Activated CD4-positive, alpha-beta memory T cell treated with anti-CD3 and anti-CD28 coated beads for 36 hours (primary cell): ENCODE measurements at regions not wholly inside any gene's neighbourhood (a gene's known extent, or its start where the extent isn't known, plus 50 kb on each side); places are given as distances from the start of the nearest gene placed in this dataset.

ENCODE experiments used
- CTCF ChIA-PET: fragments of 350-600 bp; sonication (Branson Sonifier 250); formaldehyde crosslinking; loops from one replicate; lab custom pipeline; 2021; ENCODE audit warnings: antibody characterized with exemption, inconsistent platforms; lab: Charles Lee
- POLR2A ChIA-PET: fragments of 350-600 bp; sonication (Branson Sonifier 250); formaldehyde crosslinking; loops from one replicate; lab custom pipeline; 2021; ENCODE audit warnings: antibody characterized with exemption; lab: Charles Lee
- DNase-seq: peaks from one replicate; pipeline ENCODE4 v3.0.0-alpha.2; 2020
- H3K27ac Mint-ChIP-seq: one replicate; pipeline ENCODE4 v1.8.0; 2021; ENCODE audit warnings: mixed read lengths
- H3K27me3 Mint-ChIP-seq: one replicate; pipeline ENCODE4 v1.8.0; 2021; ENCODE audit warnings: mixed read lengths
- H3K36me3 Mint-ChIP-seq: one replicate; pipeline ENCODE4 v1.8.0; 2021; ENCODE audit warnings: mixed read lengths
- H3K4me1 Mint-ChIP-seq: one replicate; pipeline ENCODE4 v1.8.0; 2021; ENCODE audit warnings: low read depth, mixed read lengths
- H3K4me3 Mint-ChIP-seq: one replicate; pipeline ENCODE4 v1.8.0; 2021; ENCODE audit warnings: mild to moderate bottlenecking, mixed read lengths
- H3K9me3 Mint-ChIP-seq: one replicate; pipeline ENCODE4 v1.8.0; 2021; ENCODE audit warnings: mixed read lengths
- intact Hi-C: fragments of 100-400 bp; cut with micrococcal nuclease; formaldehyde crosslinking; loops from one replicate; pipeline ENCODE4 v1.15.1; 2023

- Mint-ChIP-seq H3K27ac (no peak overlapping the region), H3K36me3 (no peaks in the 10 kb centered on the region), H3K4me3 (no peak overlapping the region), H3K9me3 (no peaks in the 10 kb centered on the region), H3K4me1 (no peaks in the 10 kb centered on the region), H3K27me3 (peaks cover 10% of the 10 kb centered on the region)
- CTCF ChIA-PET, result no interaction called here
- POLR2A ChIA-PET, result no interaction called here
- no peak for DNase-seq
- intact Hi-C loops, result no loop called here
These were observed 237.0 kb upstream of the TSHZ3 start for GRCh38 chr19:31586282-31586681.

- intact Hi-C loops, result no loop called here
- peaks cover 12% of the 10 kb centered on the region for H3K27me3 Mint-ChIP-seq
- no peaks in the 10 kb centered on the region for H3K9me3 Mint-ChIP-seq
- ChIA-PET CTCF (no interaction called here), POLR2A (no interaction called here)
- H3K27ac Mint-ChIP-seq, result no peak overlapping the region
- no peak overlapping the region for H3K4me3 Mint-ChIP-seq
- no peaks in the 10 kb centered on the region for H3K4me1 Mint-ChIP-seq
- DNase-seq, result no peak
- H3K36me3 Mint-ChIP-seq, result no peaks in the 10 kb centered on the region
These were observed 239.9 kb upstream of the TSHZ3 start for GRCh38 chr19:31589109-31589508.

- H3K4me3 Mint-ChIP-seq, result no peak overlapping the region
- CTCF ChIA-PET, result no interaction called here
- H3K36me3 Mint-ChIP-seq, result no peaks in the 10 kb centered on the region
- no peaks in the 10 kb centered on the region for H3K4me1 Mint-ChIP-seq
- intact Hi-C loops, result no loop called here
- no peak overlapping the region for H3K27ac Mint-ChIP-seq
- H3K9me3 Mint-ChIP-seq, result no peaks in the 10 kb centered on the region
- H3K27me3 Mint-ChIP-seq, result peaks cover 13% of the 10 kb centered on the region
- POLR2A ChIA-PET, result no interaction called here
- no peak for DNase-seq
These were observed 242.0 kb upstream of the TSHZ3 start for GRCh38 chr19:31591258-31591657.

GRCh38 chr19:31592456-31592855 lies 243.2 kb upstream of the TSHZ3 start:
- Mint-ChIP-seq H3K36me3 (no peaks in the 10 kb centered on the region), H3K27me3 (peaks cover 13% of the 10 kb centered on the region), H3K4me3 (no peak overlapping the region), H3K9me3 (no peaks in the 10 kb centered on the region), H3K27ac (no peak overlapping the region), H3K4me1 (no peaks in the 10 kb centered on the region)
- CTCF ChIA-PET, result no interaction called here
- intact Hi-C loops, result no loop called here
- no peak for DNase-seq
- POLR2A ChIA-PET, result interaction anchor here (0.6 kb wide), 1 partner anchor 196 kb away, joined by 3 read pairs; no protein-coding TSS in a partner anchor

- H3K4me1 Mint-ChIP-seq, result no peaks in the 10 kb centered on the region
- intact Hi-C loops, result no loop called here
- no peak overlapping the region for H3K27ac Mint-ChIP-seq
- H3K4me3 Mint-ChIP-seq, result no peak overlapping the region
- no peak for DNase-seq
- H3K9me3 Mint-ChIP-seq, result no peaks in the 10 kb centered on the region
- POLR2A ChIA-PET, result no interaction called here
- CTCF ChIA-PET, result no interaction called here
- H3K27me3 Mint-ChIP-seq, result peaks cover 10% of the 10 kb centered on the region
- no peaks in the 10 kb centered on the region for H3K36me3 Mint-ChIP-seq
These were observed 245.5 kb upstream of the TSHZ3 start for GRCh38 chr19:31594701-31595100.

GRCh38 chr19:31595521-31595920 lies 246.3 kb upstream of the TSHZ3 start:
- Mint-ChIP-seq H3K4me1 (no peaks in the 10 kb centered on the region), H3K9me3 (no peaks in the 10 kb centered on the region), H3K27ac (no peak overlapping the region), H3K27me3 (peaks cover 4% of the 10 kb centered on the region), H3K36me3 (no peaks in the 10 kb centered on the region), H3K4me3 (no peak overlapping the region)
- no peak for DNase-seq
- ChIA-PET POLR2A (interaction anchor here (0.6 kb wide), 1 partner anchor 42 kb away, joined by 3 read pairs; no protein-coding TSS in a partner anchor), CTCF (no interaction called here)
- intact Hi-C loops, result no loop called here

GRCh38 chr19:31596751-31597150 lies 247.5 kb upstream of the TSHZ3 start:
- Mint-ChIP-seq H3K27me3 (peaks cover 3% of the 10 kb centered on the region), H3K27ac (no peak overlapping the region), H3K4me1 (no peaks in the 10 kb centered on the region), H3K36me3 (no peaks in the 10 kb centered on the region), H3K9me3 (no peaks in the 10 kb centered on the region), H3K4me3 (no peak overlapping the region)
- DNase-seq, result no peak
- CTCF ChIA-PET, result no interaction called here
- POLR2A ChIA-PET, result no interaction called here
- intact Hi-C loops, result no loop called here

GRCh38 chr19:31597616-31598015 lies 248.4 kb upstream of the TSHZ3 start:
- Mint-ChIP-seq H3K27ac (no peak overlapping the region), H3K36me3 (no peaks in the 10 kb centered on the region), H3K4me1 (no peaks in the 10 kb centered on the region), H3K9me3 (no peaks in the 10 kb centered on the region), H3K4me3 (no peak overlapping the region), H3K27me3 (peaks cover 3% of the 10 kb centered on the region)
- ChIA-PET CTCF (no interaction called here), POLR2A (no interaction called here)
- no peak for DNase-seq
- intact Hi-C loops, result no loop called here

GRCh38 chr19:31598730-31599238 lies 249.5 kb upstream of the TSHZ3 start:
- H3K27ac Mint-ChIP-seq, result no peak overlapping the region
- ChIA-PET POLR2A (no interaction called here), CTCF (no interaction called here)
- H3K4me1 Mint-ChIP-seq, result no peaks in the 10 kb centered on the region
- H3K9me3 Mint-ChIP-seq, result no peaks in the 10 kb centered on the region
- H3K4me3 Mint-ChIP-seq, result no peak overlapping the region
- no peaks in the 10 kb centered on the region for H3K36me3 Mint-ChIP-seq
- intact Hi-C loops, result no loop called here
- peaks cover 2% of the 10 kb centered on the region for H3K27me3 Mint-ChIP-seq
- DNase-seq, result no peak

GRCh38 chr19:31600731-31601295 lies 251.6 kb upstream of the TSHZ3 start:
- Mint-ChIP-seq H3K4me1 (no peaks in the 10 kb centered on the region), H3K36me3 (no peaks in the 10 kb centered on the region), H3K9me3 (no peaks in the 10 kb centered on the region), H3K27me3 (no peaks in the 10 kb centered on the region), H3K27ac (no peak overlapping the region), H3K4me3 (no peak overlapping the region)
- intact Hi-C loops, result no loop called here
- CTCF ChIA-PET, result no interaction called here
- POLR2A ChIA-PET, result no interaction called here
- no peak for DNase-seq

- Mint-ChIP-seq H3K27me3 (no peaks in the 10 kb centered on the region), H3K36me3 (no peaks in the 10 kb centered on the region), H3K4me1 (no peaks in the 10 kb centered on the region), H3K4me3 (no peak overlapping the region), H3K27ac (no peak overlapping the region), H3K9me3 (no peaks in the 10 kb centered on the region)
- CTCF ChIA-PET, result interaction anchor here (1.1 kb wide), 1 partner anchor 622 kb away, joined by 3 read pairs; no protein-coding TSS in a partner anchor
- POLR2A ChIA-PET, result no interaction called here
- intact Hi-C loops, result no loop called here
- no peak for DNase-seq
These were observed 252.6 kb upstream of the TSHZ3 start for GRCh38 chr19:31601855-31602254.

- no peak overlapping the region for H3K4me3 Mint-ChIP-seq
- intact Hi-C loops, result no loop called here
- H3K4me1 Mint-ChIP-seq, result no peaks in the 10 kb centered on the region
- H3K27ac Mint-ChIP-seq, result no peak overlapping the region
- POLR2A ChIA-PET, result no interaction called here
- CTCF ChIA-PET, result interaction anchor here (1.1 kb wide), 1 partner anchor 622 kb away, joined by 3 read pairs; no protein-coding TSS in a partner anchor
- no peak for DNase-seq
- no peaks in the 10 kb centered on the region for H3K9me3 Mint-ChIP-seq
- no peaks in the 10 kb centered on the region for H3K36me3 Mint-ChIP-seq
- no peaks in the 10 kb centered on the region for H3K27me3 Mint-ChIP-seq
These were observed 253.3 kb upstream of the TSHZ3 start for GRCh38 chr19:31602548-31602947.

GRCh38 chr19:31604493-31605040 lies 255.3 kb upstream of the TSHZ3 start:
- no peaks in the 10 kb centered on the region for H3K36me3 Mint-ChIP-seq
- H3K27me3 Mint-ChIP-seq, result no peaks in the 10 kb centered on the region
- H3K4me3 Mint-ChIP-seq, result no peak overlapping the region
- no peaks in the 10 kb centered on the region for H3K4me1 Mint-ChIP-seq
- no peaks in the 10 kb centered on the region for H3K9me3 Mint-ChIP-seq
- no peak overlapping the region for H3K27ac Mint-ChIP-seq
- POLR2A ChIA-PET, result no interaction called here
- CTCF ChIA-PET, result no interaction called here
- no peak for DNase-seq
- intact Hi-C loops, result no loop called here
